ENCODE measurements at regions not wholly inside any gene's neighbourhood (a gene's known extent, or its start where the extent isn't known, plus 50 kb on each side); places are given as distances from the start of the nearest gene placed in this dataset.

GRCh38 chr12:19666070-19666469, 226.8 kb downstream of the AEBP2 start:
- TF ChIP-seq CTCF (IDR thresholded peaks at IDR 0.05; ENCODE audit: low read depth, low read length, poor library complexity, severe bottlenecking) = no peak
- no peak for TF ChIP-seq EZH2phosphoT487 (IDR thresholded peaks at IDR 0.05; ENCODE audit: borderline replicate concordance, low read length)
- Histone ChIP-seq H3K4me3 (ENCODE audit: low read length) (no peak overlapping the region), H3K4me1 (ENCODE audit: control insufficient read depth, low read length) (no peaks in the 10 kb centered on the region), H3K27me3 (ENCODE audit: control insufficient read depth, low read length) (no peaks in the 10 kb centered on the region), H3K27ac (ENCODE audit: low read depth, low read length) (no peak overlapping the region), H3F3A (ENCODE audit: control insufficient read depth, insufficient read depth) (no peaks in the 10 kb centered on the region), H4K20me1 (ENCODE audit: control insufficient read depth, insufficient read depth, low read depth, low read length) (no peaks in the 10 kb centered on the region), H3K4me2 (ENCODE audit: low read length) (no peak overlapping the region), H3K36me3 (ENCODE audit: control insufficient read depth, low read length) (no peaks in the 10 kb centered on the region), H3K79me2 (ENCODE audit: control insufficient read depth, low read length) (no peaks in the 10 kb centered on the region), H3K9me3 (ENCODE audit: control insufficient read depth, insufficient read depth, low read length) (no peaks in the 10 kb centered on the region), H3K9me2 (replicated peaks; ENCODE audit: control insufficient read depth, low read length) (no peaks in the 10 kb centered on the region)

DNA sequence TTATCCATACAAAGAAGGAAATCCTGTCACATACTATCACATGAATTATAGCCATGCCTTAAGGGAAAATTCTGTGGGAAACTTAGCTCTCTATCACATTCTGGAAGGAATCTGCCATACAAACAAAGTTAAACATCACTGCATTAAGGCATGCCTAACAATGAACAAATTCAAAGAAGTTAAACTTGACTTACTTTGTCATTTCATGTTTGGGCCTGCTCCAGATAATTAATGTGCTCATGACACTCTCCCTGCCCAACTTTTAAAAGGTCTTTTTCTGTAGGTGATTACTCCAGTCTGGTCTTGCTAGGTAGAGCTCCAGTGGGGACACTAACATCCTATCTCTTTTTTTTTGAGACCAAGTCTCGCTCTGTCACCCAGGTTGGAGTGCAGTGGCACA, 230.5 kb downstream of the AEBP2 start:
- Histone ChIP-seq H3K27ac (ENCODE audit: low read depth, low read length) (no peak overlapping the region), H3F3A (ENCODE audit: control insufficient read depth, insufficient read depth) (no peaks in the 10 kb centered on the region), H3K9me3 (ENCODE audit: control insufficient read depth, insufficient read depth, low read length) (no peaks in the 10 kb centered on the region), H3K27me3 (ENCODE audit: control insufficient read depth, low read length) (no peaks in the 10 kb centered on the region), H3K79me2 (ENCODE audit: control insufficient read depth, low read length) (no peaks in the 10 kb centered on the region), H3K4me1 (ENCODE audit: control insufficient read depth, low read length) (no peaks in the 10 kb centered on the region), H3K4me3 (ENCODE audit: low read length) (no peak overlapping the region), H3K9me2 (replicated peaks; ENCODE audit: control insufficient read depth, low read length) (no peaks in the 10 kb centered on the region), H3K4me2 (ENCODE audit: low read length) (no peak overlapping the region), H3K36me3 (ENCODE audit: control insufficient read depth, low read length) (no peaks in the 10 kb centered on the region), H4K20me1 (ENCODE audit: control insufficient read depth, insufficient read depth, low read depth, low read length) (no peaks in the 10 kb centered on the region)
- no peak for TF ChIP-seq EZH2phosphoT487 (IDR thresholded peaks at IDR 0.05; ENCODE audit: borderline replicate concordance, low read length)
- TF ChIP-seq CTCF (IDR thresholded peaks at IDR 0.05; ENCODE audit: low read depth, low read length, poor library complexity, severe bottlenecking) = no peak

- TF ChIP-seq EZH2phosphoT487 (IDR thresholded peaks at IDR 0.05; ENCODE audit: borderline replicate concordance, low read length) = no peak
- TF ChIP-seq CTCF (IDR thresholded peaks at IDR 0.05; ENCODE audit: low read depth, low read length, poor library complexity, severe bottlenecking) = no peak
- no peak overlapping the region for H3K27ac ChIP-seq (ENCODE audit: low read depth, low read length)
- no peaks in the 10 kb centered on the region for H3K4me1 ChIP-seq (ENCODE audit: control insufficient read depth, low read length)
- H4K20me1 ChIP-seq (ENCODE audit: control insufficient read depth, insufficient read depth, low read depth, low read length) = no peaks in the 10 kb centered on the region
- no peaks in the 10 kb centered on the region for H3K79me2 ChIP-seq (ENCODE audit: control insufficient read depth, low read length)
- H3K9me2 ChIP-seq (replicated peaks; ENCODE audit: control insufficient read depth, low read length) = no peaks in the 10 kb centered on the region
- no peak overlapping the region for H3K4me2 ChIP-seq (ENCODE audit: low read length)
- H3K27me3 ChIP-seq (ENCODE audit: control insufficient read depth, low read length) = no peaks in the 10 kb centered on the region
- H3K9me3 ChIP-seq (ENCODE audit: control insufficient read depth, insufficient read depth, low read length) = no peaks in the 10 kb centered on the region
- H3F3A ChIP-seq (ENCODE audit: control insufficient read depth, insufficient read depth) = no peaks in the 10 kb centered on the region
- no peak overlapping the region for H3K4me3 ChIP-seq (ENCODE audit: low read length)
- H3K36me3 ChIP-seq (ENCODE audit: control insufficient read depth, low read length) = no peaks in the 10 kb centered on the region
Observed at GRCh38 chr12:19671695-19672094, 232.4 kb downstream of the AEBP2 start.

- H3K9me3 ChIP-seq (ENCODE audit: control insufficient read depth, insufficient read depth, low read length) = no peaks in the 10 kb centered on the region
- no peaks in the 10 kb centered on the region for H3F3A ChIP-seq (ENCODE audit: control insufficient read depth, insufficient read depth)
- H4K20me1 ChIP-seq (ENCODE audit: control insufficient read depth, insufficient read depth, low read depth, low read length) = no peaks in the 10 kb centered on the region
- no peak overlapping the region for H3K4me3 ChIP-seq (ENCODE audit: low read length)
- no peaks in the 10 kb centered on the region for H3K9me2 ChIP-seq (replicated peaks; ENCODE audit: control insufficient read depth, low read length)
- H3K79me2 ChIP-seq (ENCODE audit: control insufficient read depth, low read length) = no peaks in the 10 kb centered on the region
- H3K36me3 ChIP-seq (ENCODE audit: control insufficient read depth, low read length) = no peaks in the 10 kb centered on the region
- no peak overlapping the region for H3K4me2 ChIP-seq (ENCODE audit: low read length)
- no peaks in the 10 kb centered on the region for H3K27me3 ChIP-seq (ENCODE audit: control insufficient read depth, low read length)
- H3K27ac ChIP-seq (ENCODE audit: low read depth, low read length) = no peak overlapping the region
- H3K4me1 ChIP-seq (ENCODE audit: control insufficient read depth, low read length) = no peaks in the 10 kb centered on the region
- TF ChIP-seq CTCF (IDR thresholded peaks at IDR 0.05; ENCODE audit: low read depth, low read length, poor library complexity, severe bottlenecking) = no peak
- no peak for TF ChIP-seq EZH2phosphoT487 (IDR thresholded peaks at IDR 0.05; ENCODE audit: borderline replicate concordance, low read length)
Observed at GRCh38 chr12:19674437-19674836, 235.1 kb downstream of the AEBP2 start.
